HG03342 (cell line): ENCODE measurements at regions not wholly inside any gene's neighbourhood (a gene's known extent, or its start where the extent isn't known, plus 50 kb on each side); places are given as distances from the start of the nearest gene placed in this dataset.

Experiments
- ATAC-seq: cut with Tn5 transposase; IDR thresholded peaks from one replicate; pipeline ENCODE4 v1.9.1; 2021; ENCODE audit warnings: mild to moderate bottlenecking, moderate library complexity; ENCODE audit not compliant: unreplicated experiment

- no peak for ATAC-seq
These were observed 166.6 kb downstream of the SLC28A3 start for GRCh38 chr9:84173961-84174360.

- ATAC-seq: no peak
These were observed 166.1 kb downstream of the SLC28A3 start for GRCh38 chr9:84174486-84174885.

- ATAC-seq: no peak
These were observed 163.2 kb downstream of the SLC28A3 start for GRCh38 chr9:84177407-84177806.

GRCh38 chr9:84179531-84179930, 161.0 kb downstream of the SLC28A3 start:
- ATAC-seq: no peak

GRCh38 chr9:84187090-84187489, 153.5 kb downstream of the SLC28A3 start:
- no peak for ATAC-seq

- ATAC-seq: no peak
These were observed 150.7 kb downstream of the SLC28A3 start for GRCh38 chr9:84189904-84190303.

GRCh38 chr9:84190411-84190810, 150.1 kb downstream of the SLC28A3 start:
- no peak for ATAC-seq

- no peak for ATAC-seq
These were observed 133.7 kb downstream of the SLC28A3 start for GRCh38 chr9:84206801-84207370.

- ATAC-seq: no peak
These were observed 133.0 kb downstream of the SLC28A3 start for GRCh38 chr9:84207491-84207951.

GRCh38 chr9:84212246-84212645, 128.3 kb downstream of the SLC28A3 start:
- ATAC-seq: no peak

GRCh38 chr9:84212982-84213381, 127.6 kb downstream of the SLC28A3 start:
- ATAC-seq: no peak

GRCh38 chr9:84216151-84216550, 124.4 kb downstream of the SLC28A3 start:
- ATAC-seq: no peak

- no peak for ATAC-seq
These were observed 122.2 kb downstream of the SLC28A3 start for GRCh38 chr9:84218322-84218721.

GRCh38 chr9:84224246-84224645, 116.3 kb downstream of the SLC28A3 start:
- no peak for ATAC-seq
